ENCODE measurements at regions not wholly inside any gene's neighbourhood (a gene's known extent, or its start where the extent isn't known, plus 50 kb on each side); places are given as distances from the start of the nearest gene placed in this dataset.

DNA sequence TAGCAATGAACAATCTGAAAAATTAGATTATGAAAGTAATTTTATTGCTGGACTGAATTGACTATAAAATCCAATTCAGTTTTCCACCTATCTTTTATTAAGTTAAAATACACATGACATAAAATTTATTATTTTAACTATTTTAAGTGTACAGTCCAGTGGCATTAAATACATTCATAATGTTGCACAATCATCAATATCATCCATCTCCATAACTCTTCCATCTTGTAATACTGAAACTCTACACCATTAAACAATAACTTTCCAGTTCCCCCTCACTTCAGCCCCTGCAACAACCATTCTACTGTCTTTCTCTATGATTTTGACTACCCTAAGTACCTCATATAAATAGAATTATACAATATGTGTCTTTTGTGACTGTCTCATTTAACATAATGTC, 200.6 kb upstream of the ITGA1 start:
- Histone ChIP-seq H3K4me1 (ENCODE audit: control insufficient read depth, insufficient read depth, low read length) (no peaks in the 10 kb centered on the region), H3K79me2 (ENCODE audit: control insufficient read depth, insufficient read depth, low read length) (no peaks in the 10 kb centered on the region), H2AFZ (ENCODE audit: control insufficient read depth, low read depth, low read length) (no peak overlapping the region), H3K4me2 (ENCODE audit: control insufficient read depth, insufficient read depth) (no peak overlapping the region), H3K4me3 (no peak overlapping the region), H3K27me3 (replicated peaks in 1 of 2; ENCODE audit: control insufficient read depth in 2 of 2, insufficient read depth in 2 of 2, low read length in 1 of 2) (no peaks in the 10 kb centered on the region), H4K20me1 (ENCODE audit: control insufficient read depth, insufficient read depth) (no peaks in the 10 kb centered on the region), H3K27ac (ENCODE audit: control insufficient read depth, insufficient read depth) (no peak overlapping the region), H3K36me3 (ENCODE audit: control insufficient read depth in 2 of 2, insufficient read depth in 2 of 2, low read length in 1 of 2) (no peaks in the 10 kb centered on the region), H3K9ac (ENCODE audit: control insufficient read depth, insufficient read depth, low read length) (no peak overlapping the region), H3K9me3 (replicated peaks; ENCODE audit: control insufficient read depth, insufficient read depth, low read length) (no peaks in the 10 kb centered on the region)
- ChIA-PET SMC1A (ENCODE audit: uncharacterized antibody, unreplicated experiment) (no interaction called here), RAD21 (ENCODE audit: unreplicated experiment) (no interaction called here), CTCF (no interaction called here), POLR2A (no interaction called here)
- in situ Hi-C loops (cut with MboI) (no loop called here), intact Hi-C loops (cut with micrococcal nuclease; ENCODE audit: unreplicated experiment) (no loop called here)
- FAIRE-seq (no peak), DNase-seq (ENCODE audit: low read depth, low spot score) (no peak), ATAC-seq (no peak)
- BruUV-seq (replicated peaks), result no TSS peak
- no peak for TF ChIP-seq WRNIP1 (IDR thresholded peaks at IDR 0.05; ENCODE audit: borderline replicate concordance, low read depth, low read length)
- no peak for TF ChIP-seq MTA3 (IDR thresholded peaks at IDR 0.05; ENCODE audit: borderline replicate concordance, low read length)
- TF ChIP-seq BRCA1 (IDR thresholded peaks at IDR 0.05; ENCODE audit: low read depth, low read length), result no peak
- TF ChIP-seq YY1 (IDR thresholded peaks at IDR 0.05; ENCODE audit: low read depth, low read length), result no peak

DNA sequence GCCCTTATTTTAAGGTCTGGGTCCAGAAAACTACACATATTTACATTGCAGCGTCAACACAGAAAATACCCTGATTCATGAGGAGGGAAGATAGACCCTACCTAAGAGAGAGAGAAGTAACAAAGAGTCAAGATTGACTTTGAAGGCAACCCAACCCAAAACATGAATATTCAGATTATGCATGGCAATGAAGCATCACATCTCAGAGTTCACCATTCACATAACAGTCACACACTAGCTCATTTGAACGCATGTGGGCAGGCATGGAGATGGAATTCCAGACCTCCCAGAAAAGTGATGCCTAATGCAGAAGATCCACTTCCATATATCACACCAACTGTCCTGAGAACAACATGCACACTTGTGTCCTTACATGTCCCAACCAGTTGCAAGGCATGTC, 190.1 kb upstream of the ITGA1 start:
- no TSS peak for BruUV-seq (replicated peaks)
- Histone ChIP-seq H4K20me1 (ENCODE audit: control insufficient read depth, insufficient read depth) (no peaks in the 10 kb centered on the region), H3K4me1 (ENCODE audit: control insufficient read depth, insufficient read depth, low read length) (no peaks in the 10 kb centered on the region), H3K79me2 (ENCODE audit: control insufficient read depth, insufficient read depth, low read length) (no peaks in the 10 kb centered on the region), H3K4me2 (ENCODE audit: control insufficient read depth, insufficient read depth) (no peak overlapping the region), H3K27me3 (replicated peaks in 1 of 2; ENCODE audit: control insufficient read depth in 2 of 2, insufficient read depth in 2 of 2, low read length in 1 of 2) (no peaks in the 10 kb centered on the region), H3K27ac (ENCODE audit: control insufficient read depth, insufficient read depth) (no peak overlapping the region), H3K4me3 (no peak overlapping the region), H3K9ac (ENCODE audit: control insufficient read depth, insufficient read depth, low read length) (no peak overlapping the region), H3K9me3 (replicated peaks; ENCODE audit: control insufficient read depth, insufficient read depth, low read length) (no peaks in the 10 kb centered on the region), H2AFZ (ENCODE audit: control insufficient read depth, low read depth, low read length) (no peak overlapping the region), H3K36me3 (ENCODE audit: control insufficient read depth in 2 of 2, insufficient read depth in 2 of 2, low read length in 1 of 2) (no peaks in the 10 kb centered on the region)
- SMC1A ChIA-PET (ENCODE audit: uncharacterized antibody, unreplicated experiment), result no interaction called here
- no peak for TF ChIP-seq RAD21 (IDR thresholded peaks at IDR 0.05; ENCODE audit: insufficient read depth, low read depth, low read length)
- no peak for TF ChIP-seq NR2C1 (IDR thresholded peaks at IDR 0.05)
- no peak for TF ChIP-seq TARDBP (IDR thresholded peaks at IDR 0.05; ENCODE audit: borderline replicate concordance)
- TF ChIP-seq, protein P1, sequence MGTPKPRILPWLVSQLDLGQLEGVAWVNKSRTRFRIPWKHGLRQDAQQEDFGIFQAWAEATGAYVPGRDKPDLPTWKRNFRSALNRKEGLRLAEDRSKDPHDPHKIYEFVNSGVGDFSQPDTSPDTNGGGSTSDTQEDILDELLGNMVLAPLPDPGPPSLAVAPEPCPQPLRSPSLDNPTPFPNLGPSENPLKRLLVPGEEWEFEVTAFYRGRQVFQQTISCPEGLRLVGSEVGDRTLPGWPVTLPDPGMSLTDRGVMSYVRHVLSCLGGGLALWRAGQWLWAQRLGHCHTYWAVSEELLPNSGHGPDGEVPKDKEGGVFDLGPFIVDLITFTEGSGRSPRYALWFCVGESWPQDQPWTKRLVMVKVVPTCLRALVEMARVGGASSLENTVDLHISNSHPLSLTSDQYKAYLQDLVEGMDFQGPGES (IDR thresholded peaks at IDR 0.05), result no peak
- CTCF ChIA-PET, result no interaction called here
- DNase-seq (ENCODE audit: low read depth, low spot score), result no peak
- no peak for ATAC-seq
- intact Hi-C loops (cut with micrococcal nuclease; ENCODE audit: unreplicated experiment), result no loop called here
- no peak for FAIRE-seq
- RAD21 ChIA-PET (ENCODE audit: unreplicated experiment), result no interaction called here
- whole genome bisulfite sequencing (ENCODE audit: insufficient coverage, insufficient replicate concordance, low lambda C conversion rate, missing lambda C conversion rate), result 57% methylated on average over 2 of the region's 2 CpGs
- in situ Hi-C loops (cut with MboI), result no loop called here
- POLR2A ChIA-PET, result no interaction called here
